Activated T-cell treated with anti-CD3 and anti-CD28 coated beads, Interleukin-2, amount 50 U/mL, for 24 hours (primary cell): ENCODE measurements at regions not wholly inside any gene's neighbourhood (a gene's known extent, or its start where the extent isn't known, plus 50 kb on each side); places are given as distances from the start of the nearest gene placed in this dataset.

Source experiments
- DNase-seq: peaks from one replicate; pipeline ENCODE4 v3.0.0-alpha.2; 2020
- H3K27ac Mint-ChIP-seq: 2 replicates; pipeline ENCODE4 v1.8.0; 2020; ENCODE audit warnings: mild to moderate bottlenecking, mixed read lengths
- H3K27me3 Mint-ChIP-seq: 2 replicates; pipeline ENCODE4 v1.8.0; 2020; ENCODE audit warnings: mixed read lengths
- H3K36me3 Mint-ChIP-seq: 2 replicates; pipeline ENCODE4 v1.8.0; 2020; ENCODE audit warnings: low read depth, mixed read lengths
- H3K4me1 Mint-ChIP-seq: 2 replicates; pipeline ENCODE4 v1.8.0; 2020; ENCODE audit warnings: low read depth, mixed read lengths
- H3K4me3 Mint-ChIP-seq: 2 replicates; pipeline ENCODE4 v1.8.0; 2020; ENCODE audit warnings: mild to moderate bottlenecking, moderate library complexity, mixed read lengths
- H3K9me3 Mint-ChIP-seq: 2 replicates; pipeline ENCODE4 v1.8.0; 2020; ENCODE audit warnings: mixed read lengths

DNA sequence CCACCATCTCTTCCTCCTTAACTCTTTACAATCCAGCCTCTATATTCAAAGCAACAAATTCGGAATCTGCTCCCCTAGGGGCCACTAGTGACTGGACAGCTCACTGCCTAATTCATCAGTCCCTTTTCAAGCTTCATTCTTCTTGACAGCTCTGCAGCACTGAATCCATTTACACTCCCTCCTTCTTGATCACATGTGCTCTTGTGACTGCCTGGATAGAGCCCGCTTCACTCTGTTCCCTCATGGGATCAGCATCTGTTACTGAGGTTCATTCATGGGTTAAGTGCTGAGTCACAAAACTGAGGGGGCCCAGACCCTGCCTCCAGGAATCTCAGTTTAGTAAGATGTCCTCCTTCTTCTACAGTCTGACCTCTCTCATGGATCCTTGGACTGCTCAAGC, 81.5 kb downstream of the CYRIA start:
- no peaks in the 10 kb centered on the region for H3K4me1 Mint-ChIP-seq
- H3K27ac Mint-ChIP-seq: no peak overlapping the region
- no peak overlapping the region for H3K4me3 Mint-ChIP-seq
- no peaks in the 10 kb centered on the region for H3K36me3 Mint-ChIP-seq
- no peaks in the 10 kb centered on the region for H3K27me3 Mint-ChIP-seq
- DNase-seq: no peak
- H3K9me3 Mint-ChIP-seq: no peaks in the 10 kb centered on the region

DNA sequence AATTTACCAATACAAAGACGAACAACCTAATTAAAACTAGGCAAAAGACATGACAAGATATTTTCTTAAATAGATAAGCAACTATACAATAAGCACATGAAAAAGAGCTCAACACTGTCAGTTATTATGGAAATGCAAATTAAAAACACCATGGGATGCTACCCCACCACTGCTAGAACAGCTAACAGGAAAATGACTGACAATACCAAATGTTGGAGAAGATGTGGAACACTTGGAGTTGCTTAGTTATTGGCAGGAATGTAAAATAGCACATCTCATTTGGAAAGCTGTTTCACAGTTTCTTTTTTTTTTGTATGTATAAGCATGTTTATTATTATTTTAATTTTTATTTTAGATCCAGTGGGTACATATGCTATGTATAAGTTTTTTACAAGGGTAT, 84.4 kb downstream of the CYRIA start:
- Mint-ChIP-seq H3K4me1 (no peaks in the 10 kb centered on the region), H3K27ac (no peak overlapping the region), H3K9me3 (no peaks in the 10 kb centered on the region), H3K27me3 (peaks cover 2% of the 10 kb centered on the region), H3K36me3 (no peaks in the 10 kb centered on the region), H3K4me3 (no peak overlapping the region)
- DNase-seq: no peak

DNA sequence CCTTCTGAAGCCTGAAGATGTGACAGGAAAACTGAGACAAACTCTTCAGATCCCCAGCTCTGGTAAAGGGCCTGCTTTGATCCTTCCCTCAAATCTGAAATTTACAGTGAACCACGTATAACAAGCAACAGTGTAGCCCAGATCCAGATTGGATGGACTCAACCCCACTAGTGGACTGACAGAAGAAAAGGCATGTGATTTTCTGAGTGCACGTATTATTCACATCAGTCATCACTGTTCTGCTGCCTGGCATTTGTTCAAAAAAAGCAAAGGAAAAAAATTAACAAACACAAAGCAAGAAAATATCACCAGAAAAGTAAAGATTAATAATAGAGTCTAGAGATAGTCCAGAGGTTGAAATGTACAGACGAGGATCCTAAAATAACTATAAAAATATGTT, 87.6 kb downstream of the CYRIA start:
- peaks cover 8% of the 10 kb centered on the region for H3K27me3 Mint-ChIP-seq
- H3K36me3 Mint-ChIP-seq: no peaks in the 10 kb centered on the region
- H3K4me3 Mint-ChIP-seq: no peak overlapping the region
- H3K9me3 Mint-ChIP-seq: no peaks in the 10 kb centered on the region
- no peak overlapping the region for H3K27ac Mint-ChIP-seq
- DNase-seq: no peak
- no peaks in the 10 kb centered on the region for H3K4me1 Mint-ChIP-seq

DNA sequence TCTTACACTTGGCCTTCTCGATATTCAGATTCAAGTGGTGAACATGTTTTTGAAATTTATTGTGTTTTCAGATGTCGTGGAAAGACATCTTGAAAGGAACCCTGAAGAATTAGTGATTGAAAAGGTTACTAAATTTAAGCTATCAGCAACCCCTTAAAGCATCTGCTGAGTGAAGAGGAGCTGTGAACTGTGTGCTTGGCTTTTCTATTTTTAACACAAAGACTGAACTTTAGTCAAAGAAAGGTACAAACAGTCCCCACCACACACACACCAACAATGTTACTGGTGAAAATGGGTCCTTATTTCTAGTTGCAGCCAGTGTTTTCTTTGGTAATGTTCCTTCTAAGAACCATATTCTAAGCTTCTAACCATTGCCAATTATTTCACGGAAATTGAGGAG, 95.1 kb downstream of the CYRIA start:
- Mint-ChIP-seq H3K27ac (no peak overlapping the region), H3K4me1 (no peaks in the 10 kb centered on the region), H3K9me3 (no peaks in the 10 kb centered on the region), H3K4me3 (no peak overlapping the region), H3K27me3 (peaks cover 6% of the 10 kb centered on the region), H3K36me3 (no peaks in the 10 kb centered on the region)
- no peak for DNase-seq

DNA sequence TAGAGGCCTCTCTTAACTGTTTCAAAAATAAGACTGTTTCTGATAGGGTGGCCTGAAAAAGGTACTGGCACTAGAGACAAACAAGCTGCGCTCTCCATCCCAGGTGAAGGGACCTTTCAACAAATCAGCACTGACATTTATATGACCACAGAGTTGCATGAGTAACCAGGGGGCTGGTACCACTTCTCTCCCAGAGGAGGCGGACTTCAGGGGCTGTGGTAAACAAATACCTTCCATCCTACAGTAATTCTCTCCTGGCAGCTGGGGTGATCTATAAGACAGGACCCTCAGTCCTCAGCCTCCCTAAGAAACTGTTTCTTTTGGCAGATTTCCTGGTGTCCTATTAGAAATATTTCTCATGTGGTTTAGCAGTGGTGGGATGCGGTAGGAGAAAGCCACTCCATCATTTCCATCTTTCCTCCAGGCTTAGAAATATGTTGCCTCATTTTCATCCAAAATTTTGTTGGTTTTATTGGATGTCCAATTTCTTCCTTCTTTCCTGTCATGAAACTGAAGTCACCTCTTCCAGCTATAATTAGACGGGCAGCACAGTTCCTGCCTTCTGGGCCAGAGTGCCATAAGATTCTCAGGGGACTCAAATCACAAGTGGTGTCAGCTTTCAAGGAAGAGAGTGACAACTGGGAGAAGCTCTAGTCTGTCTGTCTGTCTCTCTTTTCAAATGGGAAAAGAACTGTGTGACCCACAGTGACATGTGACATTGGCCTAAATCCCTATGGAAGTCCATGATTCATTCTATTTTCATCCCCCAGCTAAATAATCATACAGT, 96.4 kb downstream of the CYRIA start:
- H3K27me3 Mint-ChIP-seq: peaks cover 6% of the 10 kb centered on the region
- DNase-seq: no peak
- no peak overlapping the region for H3K4me3 Mint-ChIP-seq
- H3K9me3 Mint-ChIP-seq: no peaks in the 10 kb centered on the region
- no peak overlapping the region for H3K27ac Mint-ChIP-seq
- H3K36me3 Mint-ChIP-seq: no peaks in the 10 kb centered on the region
- H3K4me1 Mint-ChIP-seq: no peaks in the 10 kb centered on the region

DNA sequence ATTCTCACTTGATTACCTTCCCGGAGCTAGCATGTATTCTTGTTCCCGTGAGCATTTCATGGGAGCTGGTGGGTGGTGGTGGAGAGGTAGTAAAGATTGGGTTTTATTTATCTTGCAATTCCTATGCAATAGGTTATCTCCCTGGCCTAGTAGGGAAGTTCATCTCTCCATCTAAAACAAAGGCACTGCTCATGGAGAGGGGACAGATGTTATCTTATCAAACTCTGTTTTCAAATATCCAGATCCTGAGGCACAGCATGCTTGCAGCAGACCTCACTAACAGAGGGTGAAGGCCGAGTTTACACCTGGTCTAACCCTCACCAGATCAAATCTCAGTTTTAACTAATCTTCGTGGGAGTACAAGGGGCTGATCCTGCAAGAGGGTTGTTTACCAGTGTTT, 98.9 kb downstream of the CYRIA start:
- no peak overlapping the region for H3K27ac Mint-ChIP-seq
- H3K36me3 Mint-ChIP-seq: no peaks in the 10 kb centered on the region
- no peaks in the 10 kb centered on the region for H3K9me3 Mint-ChIP-seq
- H3K4me1 Mint-ChIP-seq: no peaks in the 10 kb centered on the region
- H3K4me3 Mint-ChIP-seq: no peak overlapping the region
- H3K27me3 Mint-ChIP-seq: peaks cover 3% of the 10 kb centered on the region
- DNase-seq: no peak

DNA sequence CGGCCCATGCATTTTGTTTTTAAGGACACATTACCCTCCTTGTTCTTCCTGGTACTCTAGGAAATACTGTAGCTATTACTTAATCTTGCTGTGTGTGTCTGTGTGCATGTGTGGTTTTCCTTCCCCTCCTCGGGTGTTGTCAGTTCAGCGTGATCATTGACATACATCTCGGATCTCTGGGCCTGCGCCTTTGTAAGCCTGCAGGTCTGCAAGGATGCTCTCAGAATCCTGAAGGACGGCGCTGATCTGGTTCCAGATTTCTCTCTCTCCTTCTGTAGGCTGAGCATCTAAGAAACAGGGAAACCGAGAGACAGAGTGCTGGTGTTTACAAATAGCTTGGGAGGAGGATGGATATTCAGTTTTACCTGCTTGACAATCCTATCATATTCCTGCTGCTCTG, 100.2 kb downstream of the CYRIA start:
- Mint-ChIP-seq H3K4me3 (no peak overlapping the region), H3K4me1 (no peaks in the 10 kb centered on the region), H3K36me3 (no peaks in the 10 kb centered on the region), H3K9me3 (no peaks in the 10 kb centered on the region), H3K27ac (no peak overlapping the region), H3K27me3 (peaks cover 3% of the 10 kb centered on the region)
- no peak for DNase-seq

DNA sequence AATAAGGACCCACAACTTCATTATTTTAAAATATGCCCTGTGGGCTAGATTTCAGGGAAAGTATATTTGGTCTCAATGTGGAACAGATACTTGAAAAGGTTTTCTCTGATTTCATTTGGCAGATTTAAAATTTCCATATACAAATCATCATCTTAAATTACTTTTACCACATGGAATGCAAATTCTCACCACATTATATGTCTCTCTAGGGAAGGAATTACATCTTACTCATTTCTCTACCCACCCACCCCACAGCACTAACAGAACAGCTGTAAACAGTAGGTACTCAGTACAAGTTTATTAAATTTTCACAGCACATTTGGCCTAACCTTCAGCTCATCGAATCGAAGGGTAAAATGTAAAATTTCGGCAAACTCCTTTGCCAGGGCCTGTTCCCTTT, 104.0 kb downstream of the CYRIA start:
- Mint-ChIP-seq H3K4me1 (no peaks in the 10 kb centered on the region), H3K27ac (no peak overlapping the region), H3K4me3 (no peak overlapping the region), H3K36me3 (no peaks in the 10 kb centered on the region), H3K9me3 (no peaks in the 10 kb centered on the region), H3K27me3 (peaks cover 2% of the 10 kb centered on the region)
- DNase-seq: no peak

DNA sequence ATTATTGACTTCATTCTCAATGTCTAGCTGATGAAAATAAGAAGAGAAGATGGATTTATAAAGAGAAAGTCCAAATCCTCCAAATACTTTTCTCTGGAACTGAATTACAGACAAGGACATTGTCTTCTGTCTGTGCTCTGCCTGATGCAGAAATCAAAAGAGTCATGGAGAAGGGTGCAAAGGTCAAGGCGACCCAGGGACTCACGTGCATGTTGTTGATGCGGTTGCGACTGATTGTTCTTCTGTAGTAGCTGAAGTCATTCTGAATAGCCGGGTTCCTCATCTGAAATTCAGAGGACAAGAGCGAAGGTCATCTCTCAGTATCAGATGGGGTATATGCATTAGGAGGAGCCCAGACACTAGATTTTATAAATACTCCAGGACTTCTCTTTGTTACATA, 104.4 kb downstream of the CYRIA start:
- H3K36me3 Mint-ChIP-seq: no peaks in the 10 kb centered on the region
- H3K27ac Mint-ChIP-seq: no peak overlapping the region
- H3K9me3 Mint-ChIP-seq: no peaks in the 10 kb centered on the region
- no peak for DNase-seq
- no peak overlapping the region for H3K4me3 Mint-ChIP-seq
- peaks cover 4% of the 10 kb centered on the region for H3K27me3 Mint-ChIP-seq
- no peaks in the 10 kb centered on the region for H3K4me1 Mint-ChIP-seq

DNA sequence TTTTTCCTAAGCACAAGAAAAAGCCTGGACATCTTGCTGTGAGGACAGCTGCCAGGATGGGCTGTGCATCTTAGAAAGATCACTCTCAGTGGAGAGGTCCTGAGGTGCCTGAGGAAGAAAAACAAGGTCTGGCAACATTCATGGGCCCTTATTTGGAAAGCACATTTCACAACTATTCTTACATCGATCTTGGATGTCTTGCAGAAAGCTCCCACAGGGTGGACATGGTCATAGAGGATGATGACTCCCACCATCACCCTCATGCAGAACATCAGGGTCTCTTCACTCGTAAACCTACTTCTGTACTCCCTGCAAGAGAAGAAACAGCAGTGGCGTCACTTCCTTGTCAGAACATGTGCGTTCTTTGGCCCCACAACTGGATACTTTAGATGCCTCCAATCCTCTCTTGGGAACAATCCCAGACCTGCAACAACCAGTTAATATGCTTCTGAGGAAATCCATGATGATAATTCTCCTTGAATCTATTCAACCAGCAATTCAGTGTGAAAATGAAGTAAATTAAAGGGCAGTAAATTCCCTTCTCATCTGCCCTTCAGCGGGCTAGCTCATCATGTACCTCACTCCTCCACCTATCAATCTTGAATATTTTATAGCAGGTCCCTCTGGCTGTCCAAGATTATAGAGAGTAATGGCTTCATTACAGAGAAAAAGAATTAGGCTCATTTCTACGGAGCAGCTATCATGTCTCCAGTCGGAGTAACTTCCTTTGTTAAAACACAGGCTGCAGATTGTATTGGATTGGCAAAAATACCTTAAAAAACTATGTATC, 106.2 kb downstream of the CYRIA start:
- no peak for DNase-seq
- Mint-ChIP-seq H3K4me1 (no peaks in the 10 kb centered on the region), H3K4me3 (no peak overlapping the region), H3K36me3 (no peaks in the 10 kb centered on the region), H3K9me3 (no peaks in the 10 kb centered on the region), H3K27me3 (peaks cover 4% of the 10 kb centered on the region), H3K27ac (no peak overlapping the region)

DNA sequence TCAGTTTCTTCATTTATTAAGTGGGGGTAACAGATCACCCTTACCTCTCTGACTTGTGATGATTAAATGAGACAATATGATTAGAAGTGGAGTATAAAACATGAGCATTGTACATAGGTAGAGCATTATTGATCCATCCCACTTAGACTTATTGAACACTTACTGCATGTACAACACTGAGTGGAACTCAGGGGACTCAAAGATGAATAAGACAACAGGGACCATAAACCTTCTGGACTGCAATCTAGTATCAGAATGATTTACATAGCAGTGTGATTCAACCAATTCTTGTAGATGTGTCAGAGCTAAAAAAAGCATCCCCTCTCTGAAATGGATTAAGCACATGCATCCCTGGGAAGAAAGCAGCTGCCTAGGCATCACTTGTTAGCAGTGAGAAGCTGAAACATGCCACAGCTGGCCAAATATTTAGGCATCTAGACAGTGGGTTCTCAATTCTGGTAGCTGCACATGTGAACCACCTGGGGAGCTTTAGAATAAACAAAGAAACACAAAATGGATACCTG, 111.5 kb downstream of the CYRIA start:
- no peak overlapping the region for H3K4me3 Mint-ChIP-seq
- no peak for DNase-seq
- H3K27me3 Mint-ChIP-seq: peaks cover 4% of the 10 kb centered on the region
- no peak overlapping the region for H3K27ac Mint-ChIP-seq
- H3K4me1 Mint-ChIP-seq: no peaks in the 10 kb centered on the region
- no peaks in the 10 kb centered on the region for H3K36me3 Mint-ChIP-seq
- no peaks in the 10 kb centered on the region for H3K9me3 Mint-ChIP-seq

DNA sequence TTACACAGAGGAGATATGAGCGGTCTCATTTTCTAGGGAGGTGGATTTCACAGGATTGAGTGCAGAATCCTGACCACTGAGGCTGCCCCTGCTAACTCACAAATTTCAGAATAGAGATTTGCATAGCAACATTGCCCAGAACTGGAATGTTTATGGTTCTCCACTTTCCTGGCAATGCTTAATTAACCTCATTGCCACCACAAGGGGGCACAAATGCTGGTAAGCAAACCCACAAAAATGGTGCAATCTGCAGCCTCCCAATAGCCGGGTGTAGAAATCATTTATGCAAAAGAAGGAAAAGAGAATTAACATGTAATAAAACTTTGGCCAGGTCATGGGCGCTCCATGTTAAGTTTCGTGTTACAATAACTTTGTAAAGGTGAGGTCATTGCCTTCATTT, 112.4 kb downstream of the CYRIA start:
- H3K4me1 Mint-ChIP-seq: no peaks in the 10 kb centered on the region
- no peaks in the 10 kb centered on the region for H3K36me3 Mint-ChIP-seq
- no peak for DNase-seq
- no peaks in the 10 kb centered on the region for H3K9me3 Mint-ChIP-seq
- no peak overlapping the region for H3K4me3 Mint-ChIP-seq
- H3K27me3 Mint-ChIP-seq: peaks cover 4% of the 10 kb centered on the region
- H3K27ac Mint-ChIP-seq: no peak overlapping the region

DNA sequence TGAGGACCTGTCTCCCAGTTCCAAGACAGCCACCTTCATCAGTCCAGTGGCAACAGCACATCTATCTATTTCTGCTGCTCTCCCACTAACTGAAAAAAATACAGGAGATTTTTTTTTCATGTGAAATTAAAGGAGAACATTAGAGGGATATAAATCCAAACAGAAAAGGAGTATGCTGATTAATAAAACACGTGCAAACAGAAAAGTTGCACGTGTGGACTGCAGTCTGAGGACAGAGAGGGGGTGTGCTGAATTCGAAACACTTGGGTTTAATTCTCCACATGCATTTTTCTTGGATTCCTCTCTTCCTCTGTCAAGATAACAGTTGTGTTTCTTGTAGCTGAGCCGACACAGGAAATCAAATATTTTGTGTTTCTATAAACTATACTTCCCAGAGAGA, 113.4 kb downstream of the CYRIA start:
- Mint-ChIP-seq H3K36me3 (no peaks in the 10 kb centered on the region), H3K27me3 (peaks cover 4% of the 10 kb centered on the region), H3K4me1 (no peaks in the 10 kb centered on the region), H3K9me3 (no peaks in the 10 kb centered on the region), H3K4me3 (no peak overlapping the region), H3K27ac (no peak overlapping the region)
- no peak for DNase-seq

DNA sequence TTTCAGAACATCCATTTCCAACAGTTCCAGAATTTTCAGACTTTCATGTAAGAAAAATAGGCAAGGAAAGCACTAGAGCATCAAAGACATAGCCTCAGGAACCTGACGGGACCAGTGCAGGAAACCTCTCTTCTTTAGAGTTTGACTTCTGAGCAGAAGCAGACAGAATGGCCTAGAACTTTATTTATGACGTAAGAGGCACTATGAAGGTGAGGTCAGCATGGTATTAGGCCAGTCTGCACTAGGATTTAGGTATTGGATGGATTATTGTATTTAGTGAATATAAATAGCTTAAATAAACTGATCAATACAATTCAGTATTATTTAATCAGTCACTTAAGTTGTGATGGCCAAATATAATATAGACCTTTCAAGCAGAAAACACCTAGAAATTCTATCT, 117.6 kb downstream of the CYRIA start:
- H3K9me3 Mint-ChIP-seq: no peaks in the 10 kb centered on the region
- peaks cover 3% of the 10 kb centered on the region for H3K27me3 Mint-ChIP-seq
- H3K27ac Mint-ChIP-seq: no peak overlapping the region
- no peaks in the 10 kb centered on the region for H3K36me3 Mint-ChIP-seq
- H3K4me1 Mint-ChIP-seq: no peaks in the 10 kb centered on the region
- DNase-seq: no peak
- no peak overlapping the region for H3K4me3 Mint-ChIP-seq

DNA sequence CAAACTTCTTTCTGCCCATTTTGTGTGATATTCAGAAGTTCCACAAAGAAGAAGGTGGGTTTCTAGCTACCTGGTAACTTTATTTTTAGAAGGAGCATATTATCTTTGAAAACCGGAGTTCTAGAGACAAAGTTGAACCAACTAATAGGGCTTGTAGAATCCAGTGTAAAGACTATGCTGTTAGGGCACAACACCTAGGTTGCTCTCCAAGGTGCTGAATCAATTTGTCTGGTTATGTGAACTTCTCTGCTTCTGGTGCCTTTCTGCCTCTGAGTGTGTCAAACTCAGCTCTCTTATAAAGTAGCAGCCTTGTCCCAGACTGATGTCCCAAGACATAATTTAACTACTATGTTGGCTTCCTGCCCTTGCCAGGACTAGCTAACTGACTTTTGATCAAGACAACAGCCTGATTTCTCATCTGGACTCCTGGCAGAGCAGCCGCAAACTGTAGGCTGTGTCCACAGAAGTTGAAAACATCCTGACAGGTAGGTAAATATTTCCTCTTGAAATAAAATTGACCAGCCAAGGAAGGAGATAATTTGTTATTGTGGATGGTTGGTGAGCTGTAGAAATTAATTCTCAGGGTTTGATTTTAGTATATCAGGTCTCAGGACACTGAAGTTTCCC, 119.4 kb downstream of the CYRIA start:
- peaks cover 3% of the 10 kb centered on the region for H3K27me3 Mint-ChIP-seq
- H3K36me3 Mint-ChIP-seq: no peaks in the 10 kb centered on the region
- no peaks in the 10 kb centered on the region for H3K4me1 Mint-ChIP-seq
- no peak overlapping the region for H3K27ac Mint-ChIP-seq
- H3K4me3 Mint-ChIP-seq: no peak overlapping the region
- DNase-seq: no peak
- H3K9me3 Mint-ChIP-seq: no peaks in the 10 kb centered on the region
